ENCODE measurements at regions not wholly inside any gene's neighbourhood (a gene's known extent, or its start where the extent isn't known, plus 50 kb on each side); places are given as distances from the start of the nearest gene placed in this dataset.
"Not testable (repeated sequence)": the region's sequence is repeated elsewhere in the genome, so short reads cannot be mapped to it uniquely, and the experiment has no call there.

DNA sequence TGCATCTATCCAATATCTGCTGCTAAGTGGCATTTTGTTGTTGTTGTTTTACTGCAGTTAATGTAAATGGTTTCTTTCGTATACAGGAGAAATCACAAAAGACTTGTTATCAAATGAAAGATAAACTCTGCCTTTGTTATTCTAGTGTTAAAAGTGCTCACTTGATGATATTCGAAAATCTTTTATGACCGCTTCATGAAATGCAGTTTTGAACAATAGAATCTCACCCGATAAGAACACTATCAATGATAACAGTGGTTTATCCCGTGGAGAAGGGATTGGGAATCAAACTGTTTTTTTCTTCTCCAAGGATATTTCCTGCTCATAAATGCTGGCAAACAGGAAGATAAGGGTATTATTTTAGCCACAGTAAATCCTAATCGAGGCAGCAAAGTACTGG, 1366.3 kb downstream of the OLFM4 start:
- DNase-seq (ENCODE audit: low read depth in 2 of 2), result no peak

DNA sequence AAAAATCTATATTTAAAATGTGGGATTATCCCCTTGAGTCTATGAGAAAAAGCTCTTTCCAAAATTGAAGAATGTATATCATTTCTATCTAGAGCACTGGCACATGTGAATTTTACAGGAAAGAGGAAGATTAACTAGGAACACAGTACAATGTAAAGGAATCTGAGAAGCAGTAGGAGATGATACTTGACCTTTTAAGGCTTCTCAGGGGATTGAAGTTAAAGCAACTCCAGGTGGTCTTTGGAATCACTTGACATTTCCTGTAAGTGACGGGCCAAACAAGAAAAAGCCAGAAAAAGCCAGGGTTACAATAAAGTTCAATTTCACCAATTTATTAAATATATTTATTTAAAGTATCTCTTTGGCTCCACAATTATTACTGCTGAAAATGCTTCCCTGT, 1373.9 kb downstream of the OLFM4 start:
- H3K4me3 ChIP-seq (replicated peaks in 1 of 2; ENCODE audit: low read depth in 2 of 2, low read length in 2 of 2), result no peak overlapping the region
- DNase-seq (ENCODE audit: low read depth in 2 of 2), result no peak
- TF ChIP-seq, protein P1, sequence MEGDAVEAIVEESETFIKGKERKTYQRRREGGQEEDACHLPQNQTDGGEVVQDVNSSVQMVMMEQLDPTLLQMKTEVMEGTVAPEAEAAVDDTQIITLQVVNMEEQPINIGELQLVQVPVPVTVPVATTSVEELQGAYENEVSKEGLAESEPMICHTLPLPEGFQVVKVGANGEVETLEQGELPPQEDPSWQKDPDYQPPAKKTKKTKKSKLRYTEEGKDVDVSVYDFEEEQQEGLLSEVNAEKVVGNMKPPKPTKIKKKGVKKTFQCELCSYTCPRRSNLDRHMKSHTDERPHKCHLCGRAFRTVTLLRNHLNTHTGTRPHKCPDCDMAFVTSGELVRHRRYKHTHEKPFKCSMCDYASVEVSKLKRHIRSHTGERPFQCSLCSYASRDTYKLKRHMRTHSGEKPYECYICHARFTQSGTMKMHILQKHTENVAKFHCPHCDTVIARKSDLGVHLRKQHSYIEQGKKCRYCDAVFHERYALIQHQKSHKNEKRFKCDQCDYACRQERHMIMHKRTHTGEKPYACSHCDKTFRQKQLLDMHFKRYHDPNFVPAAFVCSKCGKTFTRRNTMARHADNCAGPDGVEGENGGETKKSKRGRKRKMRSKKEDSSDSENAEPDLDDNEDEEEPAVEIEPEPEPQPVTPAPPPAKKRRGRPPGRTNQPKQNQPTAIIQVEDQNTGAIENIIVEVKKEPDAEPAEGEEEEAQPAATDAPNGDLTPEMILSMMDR (IDR thresholded peaks at IDR 0.05; ENCODE audit: low read depth, low read length), result no peak

More for the DNA sequence above, 1366.3 kb downstream of the OLFM4 start:
- H3K4me3 ChIP-seq (replicated peaks in 1 of 2; ENCODE audit: low read depth in 2 of 2, low read length in 2 of 2), result no peak overlapping the region
- TF ChIP-seq, protein P1 (IDR thresholded peaks at IDR 0.05; ENCODE audit: low read depth, low read length), result no peak

DNA sequence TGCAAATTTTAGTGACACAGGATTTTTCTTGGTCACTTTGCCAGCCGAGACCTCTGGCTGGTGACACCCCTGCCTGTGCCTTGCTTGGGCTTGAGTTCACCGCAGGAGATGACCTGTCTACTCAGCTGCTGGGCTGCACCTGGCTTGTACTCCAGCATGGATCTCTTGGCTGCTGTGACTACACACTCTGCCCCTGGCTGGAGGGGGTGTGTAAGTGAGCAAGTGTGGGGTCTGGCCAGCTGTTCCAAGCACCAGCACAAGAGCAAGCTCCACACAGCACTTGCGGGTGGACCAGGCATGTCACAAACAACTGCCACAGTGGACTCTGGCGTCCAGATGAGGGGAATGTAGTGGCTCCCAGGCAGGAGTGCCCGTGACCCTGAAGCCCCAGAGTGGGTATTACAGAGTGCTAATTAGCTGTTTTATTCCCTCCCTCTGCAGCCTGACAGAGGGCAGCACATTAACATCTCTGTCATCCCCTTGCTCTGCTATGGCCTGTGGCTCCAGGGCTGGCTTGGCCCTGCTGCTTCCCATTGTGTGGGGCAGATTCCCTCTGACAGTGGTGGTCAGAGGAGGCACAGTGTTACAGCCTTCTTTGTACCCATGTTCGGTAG, 1387.2 kb downstream of the OLFM4 start:
- no peak overlapping the region for H3K4me3 ChIP-seq (replicated peaks in 1 of 2; ENCODE audit: low read depth in 2 of 2, low read length in 2 of 2)
- TF ChIP-seq, protein P1 (IDR thresholded peaks at IDR 0.05; ENCODE audit: low read depth, low read length), result no peak
- DNase-seq (ENCODE audit: low read depth in 2 of 2), result no peak

DNA sequence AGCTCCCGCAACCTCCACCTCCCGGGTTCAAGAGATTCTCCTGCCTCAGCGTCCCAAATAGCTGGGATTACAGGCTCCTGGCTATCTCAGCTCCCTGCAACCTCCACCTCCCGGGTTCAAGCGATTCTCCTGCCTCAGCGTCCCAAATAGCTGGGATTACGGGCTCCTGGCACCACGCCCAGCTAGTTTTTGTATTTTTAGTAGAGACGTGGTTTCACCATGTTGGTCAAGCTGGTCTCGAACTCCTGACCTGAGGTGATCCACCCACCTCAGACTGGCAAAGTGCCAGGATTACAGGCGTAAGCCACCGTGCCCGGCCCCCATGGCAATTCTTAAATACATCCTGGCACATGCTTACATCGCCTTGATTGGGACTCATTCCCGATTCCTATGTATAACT, 1394.3 kb downstream of the OLFM4 start:
- DNase-seq (ENCODE audit: low read depth in 2 of 2); H3K4me3 ChIP-seq (replicated peaks in 1 of 2; ENCODE audit: low read depth in 2 of 2, low read length in 2 of 2): not testable (repeated sequence)

DNA sequence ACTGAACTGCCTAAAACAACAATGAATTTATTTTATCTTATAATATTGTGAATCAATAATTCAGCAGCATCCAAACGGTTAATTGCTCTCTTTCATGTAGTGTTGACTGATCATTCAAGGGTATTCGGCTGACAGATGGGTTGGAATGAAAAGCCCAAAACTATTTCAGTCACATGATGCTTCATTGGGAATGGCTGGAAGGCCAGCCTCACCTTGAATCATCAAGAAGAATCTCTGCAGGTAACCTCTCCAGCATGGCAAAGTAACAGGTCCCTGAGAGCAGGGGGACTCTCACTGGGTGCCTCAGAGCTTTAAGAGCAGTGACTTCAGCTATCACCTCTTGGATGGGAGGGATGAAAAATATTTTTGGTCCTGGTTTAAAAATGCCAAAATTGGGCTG, 1395.7 kb downstream of the OLFM4 start:
- no peak overlapping the region for H3K4me3 ChIP-seq (replicated peaks in 1 of 2; ENCODE audit: low read depth in 2 of 2, low read length in 2 of 2)
- DNase-seq (ENCODE audit: low read depth in 2 of 2), result no peak
- TF ChIP-seq, protein P1 (IDR thresholded peaks at IDR 0.05; ENCODE audit: low read depth, low read length), result no peak

DNA sequence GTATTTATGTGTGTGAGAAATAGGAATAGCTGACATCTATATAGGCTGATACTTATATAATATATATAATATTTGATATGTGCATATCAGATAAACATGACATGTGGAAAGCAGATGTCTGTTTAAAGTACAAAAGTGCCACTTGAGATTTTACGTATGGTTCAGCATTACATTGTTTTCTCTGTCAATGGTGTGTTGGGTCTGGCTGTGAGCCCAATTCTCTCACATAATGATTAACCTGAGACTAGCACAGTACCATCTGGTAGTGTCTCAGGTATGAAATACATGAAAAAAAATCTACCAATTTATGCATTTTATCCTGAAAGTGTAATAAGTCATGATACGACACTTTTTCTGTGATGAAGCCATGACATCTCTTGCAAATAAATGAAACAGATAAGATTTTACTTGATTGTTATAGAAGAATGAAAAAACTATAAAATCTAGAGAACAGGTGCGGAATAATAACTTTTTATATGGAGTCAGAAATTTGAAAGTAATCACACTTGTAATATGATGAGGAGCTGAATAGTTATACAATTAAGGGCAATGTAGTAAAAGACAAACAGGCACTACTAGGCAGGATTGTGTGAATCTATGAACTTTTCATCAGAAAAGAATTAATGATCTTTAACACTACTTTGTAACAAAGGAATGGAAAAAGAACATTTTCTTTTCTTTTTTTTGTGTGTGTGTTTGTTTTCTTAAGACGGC, 1405.0 kb downstream of the OLFM4 start:
- DNase-seq (ENCODE audit: low read depth in 2 of 2), result no peak
- TF ChIP-seq, protein P1 (IDR thresholded peaks at IDR 0.05; ENCODE audit: low read depth, low read length), result no peak
- no peak overlapping the region for H3K4me3 ChIP-seq (replicated peaks in 1 of 2; ENCODE audit: low read depth in 2 of 2, low read length in 2 of 2)

DNA sequence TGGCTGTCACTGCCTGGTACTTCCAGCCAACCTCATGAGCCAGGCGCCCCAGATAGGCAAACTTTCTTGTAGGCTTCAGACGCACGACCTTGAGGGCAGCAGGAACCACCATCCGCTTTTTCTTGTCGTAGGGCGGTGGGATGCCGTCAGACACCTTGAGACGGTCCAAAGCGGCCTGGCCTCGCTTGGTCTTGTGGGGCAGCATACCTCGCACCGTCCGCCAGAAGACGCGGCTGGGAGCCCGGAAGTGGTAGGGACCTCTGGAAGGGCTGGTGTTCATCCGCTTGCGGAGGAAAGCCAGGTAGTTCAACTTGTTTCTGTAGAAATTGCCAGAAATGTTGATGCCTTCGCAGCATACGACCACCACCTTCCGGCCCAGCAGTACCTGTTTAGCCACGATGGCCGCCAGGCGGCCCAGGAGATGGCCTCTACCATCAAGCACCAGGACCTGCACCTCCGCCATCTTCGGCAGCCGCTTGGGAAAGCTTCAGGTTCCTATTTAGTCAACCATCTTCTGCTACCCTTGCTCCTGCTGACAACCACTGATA, 1412.3 kb downstream of the OLFM4 start:
- not testable (repeated sequence) for DNase-seq (ENCODE audit: low read depth in 2 of 2); H3K4me3 ChIP-seq (replicated peaks in 1 of 2; ENCODE audit: low read depth in 2 of 2, low read length in 2 of 2)

Data from cardiac fibroblast (primary cell).